PC-9 (cell line): ENCODE measurements at regions not wholly inside any gene's neighbourhood (a gene's known extent, or its start where the extent isn't known, plus 50 kb on each side); places are given as distances from the start of the nearest gene placed in this dataset.

Experiments
- BruUV-seq: library from RNA; stranded (reverse); fragments of 400-500 nt; replicated peaks from 2 replicates; lab custom pipeline; 2021; lab: Mats Ljungman, UMichigan
- CTCF ChIA-PET: fragments of 300-600 bp; sonication (Branson Sonifier 250); formaldehyde crosslinking; loops from one replicate; lab custom pipeline; 2022; ENCODE audit warnings: antibody characterized with exemption; lab: Charles Lee
- POLR2A ChIA-PET: fragments of 300-600 bp; sonication (Branson Sonifier 250); formaldehyde crosslinking; loops from one replicate; lab custom pipeline; 2022; ENCODE audit warnings: antibody characterized with exemption; ENCODE audit not compliant: unreplicated experiment; lab: Charles Lee
- DNase-seq, 2 experiments: peaks; one replicate each; pipeline versions ENCODE4 v3.0.0 to v3.0.0-alpha.2; 2015 to 2022; ENCODE audit warnings: mixed read lengths in 1 of 2
- H2AFZ ChIP-seq: fragments of 200-600 bp; sonication (generic); 2 replicates; pipeline ENCODE4 v1.8.1; 2017; ENCODE audit warnings: antibody characterized with exemption
- H3F3A ChIP-seq: fragments of 200-600 bp; sonication (generic); 2 replicates; pipeline ENCODE4 v1.8.1; 2017; ENCODE audit warnings: antibody characterized with exemption, mild to moderate bottlenecking, low read depth; ENCODE audit not compliant: insufficient read depth
- H3K27ac ChIP-seq: fragments of 200-600 bp; sonication (generic); 2 replicates; pipeline ENCODE4 v1.6.1; 2016; ENCODE audit warnings: mixed run types
- H3K27me3 ChIP-seq: fragments of 200-600 bp; sonication (generic); 2 replicates; pipeline ENCODE4 v1.6.1; 2016; ENCODE audit warnings: low read depth, mixed run types; ENCODE audit not compliant: insufficient read depth
- H3K36me3 ChIP-seq: fragments of 200-600 bp; sonication (generic); 2 replicates; pipeline ENCODE4 v1.6.1; 2016; ENCODE audit warnings: low read depth, mixed run types
- H3K4me1 ChIP-seq: fragments of 200-600 bp; sonication (generic); replicated peaks from 2 replicates; pipeline ENCODE4 v1.6.1; 2016; ENCODE audit warnings: mixed run types; ENCODE audit not compliant: insufficient read depth
- H3K4me2 ChIP-seq: fragments of 200-600 bp; sonication (generic); 2 replicates; pipeline ENCODE4 v1.6.1; 2017; ENCODE audit warnings: mixed run types
- H3K4me3 ChIP-seq: fragments of 200-600 bp; sonication (generic); 2 replicates; pipeline ENCODE4 v1.6.1; 2016; ENCODE audit warnings: mixed run types
- H3K79me2 ChIP-seq: fragments of 200-600 bp; sonication (generic); 2 replicates; pipeline ENCODE4 v1.6.1; 2017; ENCODE audit warnings: low read depth, mixed run types
- H3K9me2 ChIP-seq: fragments of 200-600 bp; sonication (generic); 2 replicates; pipeline ENCODE4 v1.8.1; 2017; ENCODE audit warnings: mild to moderate bottlenecking; ENCODE audit not compliant: insufficient read depth
- H3K9me3 ChIP-seq: fragments of 200-600 bp; sonication (generic); 2 replicates; pipeline ENCODE4 v1.8.1; 2016; ENCODE audit warnings: low read depth; ENCODE audit not compliant: insufficient read depth
- H4K20me1 ChIP-seq: fragments of 200-600 bp; sonication (generic); 2 replicates; pipeline ENCODE4 v1.8.1; 2017; ENCODE audit not compliant: insufficient read depth
- CTCF ChIP-seq: fragments of 200-600 bp; sonication (generic); conservative IDR thresholded peaks from 2 replicates; pipeline ENCODE4 v1.6.1; 2017; ENCODE audit warnings: mixed run types, antibody characterized with exemption, mild to moderate bottlenecking, moderate library complexity
- EZH2 ChIP-seq: fragments of 200-600 bp; sonication (generic); IDR thresholded peaks from 2 replicates; pipeline ENCODE4 v1.8.0; 2017; ENCODE audit warnings: antibody characterized with exemption, low read depth
- intact Hi-C: fragments of 100-400 bp; cut with micrococcal nuclease; formaldehyde crosslinking; loops from one replicate; pipeline ENCODE4 v1.10.0; 2022; ENCODE audit not compliant: unreplicated experiment

- intact Hi-C loops = no loop called here
Observed at GRCh38 chr5:136516637-136517036, 151.3 kb upstream of the TRPC7 start.

GRCh38 chr5:136513430-136513829 is 148.1 kb upstream of the TRPC7 start:
- Histone ChIP-seq H3K9me3 (no peaks in the 10 kb centered on the region), H3K36me3 (no peaks in the 10 kb centered on the region), H3F3A (no peaks in the 10 kb centered on the region; the same call in 1 of the 2 replicates), H3K9me2 (no peaks in the 10 kb centered on the region; the same call in 1 of the 2 replicates), H3K4me3 (no peak overlapping the region), H3K27me3 (no peaks in the 10 kb centered on the region), H3K4me2 (no peak overlapping the region), H2AFZ (no peak overlapping the region), H3K4me1 (no peaks in the 10 kb centered on the region; the same call in 1 of the 2 replicates), H4K20me1 (no peaks in the 10 kb centered on the region), H3K79me2 (no peaks in the 10 kb centered on the region), H3K27ac (no peak overlapping the region)
- intact Hi-C loops = no loop called here
- ChIA-PET POLR2A (no interaction called here), CTCF (no interaction called here)
- BruUV-seq = no TSS peak
- no peak for DNase-seq
- no peak for TF ChIP-seq CTCF
- TF ChIP-seq EZH2 = no peak

More at GRCh38 chr5:136516637-136517036, 151.3 kb upstream of the TRPC7 start:
- DNase-seq = no peak
- Histone ChIP-seq H3K4me1 (no peaks in the 10 kb centered on the region), H2AFZ (no peak overlapping the region), H3K27me3 (no peaks in the 10 kb centered on the region), H3K4me2 (no peak overlapping the region), H3K4me3 (no peak overlapping the region), H4K20me1 (no peaks in the 10 kb centered on the region), H3F3A (no peaks in the 10 kb centered on the region), H3K27ac (no peak overlapping the region), H3K36me3 (no peaks in the 10 kb centered on the region), H3K9me3 (no peaks in the 10 kb centered on the region), H3K79me2 (no peaks in the 10 kb centered on the region), H3K9me2 (no peaks in the 10 kb centered on the region)
- ChIA-PET CTCF (interaction anchor here (0.6 kb wide), 1 partner anchor 35 kb away, joined by 3 read pairs; no protein-coding TSS in a partner anchor), POLR2A (interaction anchor here (0.8 kb wide), 1 partner anchor 17 kb away, joined by 3 read pairs; no protein-coding TSS in a partner anchor)
- TF ChIP-seq EZH2 (no peak), CTCF (no peak)
- no TSS peak for BruUV-seq

DNA sequence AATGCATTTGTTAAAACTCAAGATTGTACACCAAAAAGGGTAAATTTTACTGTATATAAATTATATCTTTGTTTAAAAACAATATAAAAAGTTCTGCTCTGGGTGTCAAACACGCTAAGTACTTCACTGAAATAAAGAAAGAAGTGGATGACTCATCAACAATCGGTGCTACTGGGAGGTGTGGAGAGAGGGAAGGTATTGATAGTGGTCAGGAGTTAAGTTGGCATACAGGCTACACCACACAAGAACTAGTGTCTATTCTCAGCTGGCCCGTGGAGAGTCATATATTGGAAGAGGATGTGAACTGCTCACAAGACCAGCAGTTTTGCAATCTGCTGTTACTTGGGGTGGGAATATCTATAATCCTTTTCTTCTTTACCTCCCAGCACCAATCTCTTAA is 145.7 kb upstream of the TRPC7 start:
- no peaks in the 10 kb centered on the region for H4K20me1 ChIP-seq
- POLR2A ChIA-PET = no interaction called here
- H3K4me2 ChIP-seq = no peak overlapping the region
- TF ChIP-seq EZH2 (no peak), CTCF (no peak)
- BruUV-seq = no TSS peak
- CTCF ChIA-PET = no interaction called here
- no peak overlapping the region for H3K27ac ChIP-seq
- H2AFZ ChIP-seq = no peak overlapping the region
- H3K4me1 ChIP-seq = no peaks in the 10 kb centered on the region; the same call in 1 of the 2 replicates
- no peaks in the 10 kb centered on the region for H3K9me3 ChIP-seq
- H3K9me2 ChIP-seq = no peaks in the 10 kb centered on the region; the same call in 1 of the 2 replicates
- H3K27me3 ChIP-seq = no peaks in the 10 kb centered on the region
- no peaks in the 10 kb centered on the region for H3K79me2 ChIP-seq
- H3K4me3 ChIP-seq = no peak overlapping the region
- H3F3A ChIP-seq = no peaks in the 10 kb centered on the region; the same call in 1 of the 2 replicates
- no peak for DNase-seq
- intact Hi-C loops = no loop called here
- H3K36me3 ChIP-seq = no peaks in the 10 kb centered on the region
